HepG2 (cell line): ENCODE measurements at regions not wholly inside any gene's neighbourhood (a gene's known extent, or its start where the extent isn't known, plus 50 kb on each side); places are given as distances from the start of the nearest gene placed in this dataset.

Source experiments
- ATF6 ChIP-seq: sonication (generic); formaldehyde crosslinking; conservative IDR thresholded peaks from 2 replicates; pipeline ENCODE4 v1.4.0; 2020; ENCODE audit warnings: missing genetic modification reagents
- CTCF ChIP-seq: sonication (generic); formaldehyde crosslinking; IDR thresholded peaks from 2 replicates; pipeline ENCODE4 v1.5.0; 2020; ENCODE audit warnings: mild to moderate bottlenecking, missing genetic modification reagents, moderate library complexity
- ZBTB49 ChIP-seq: sonication (generic); formaldehyde crosslinking; IDR thresholded peaks from 2 replicates; pipeline ENCODE4 v1.4.0; 2020; ENCODE audit warnings: missing genetic modification reagents, borderline replicate concordance
- ZNF333 ChIP-seq: sonication (generic); formaldehyde crosslinking; IDR thresholded peaks from 2 replicates; pipeline ENCODE4 v1.4.0; 2020; ENCODE audit warnings: mild to moderate bottlenecking, missing genetic modification reagents, borderline replicate concordance

GRCh38 chr4:27490766-27491165, 630.1 kb downstream of the STIM2 start:
- TF ChIP-seq ZBTB49 (CRISPR knock-in tag) = no peak
- TF ChIP-seq CTCF = no peak
- TF ChIP-seq ZNF333 (CRISPR knock-in tag) = no peak
- TF ChIP-seq ATF6 (CRISPR knock-in tag) = no peak
